Activated T-cell treated with anti-CD3 and anti-CD28 coated beads, Interleukin-2, amount 50 U/mL, for 72 hours (primary cell): ENCODE measurements at regions not wholly inside any gene's neighbourhood (a gene's known extent, or its start where the extent isn't known, plus 50 kb on each side); places are given as distances from the start of the nearest gene placed in this dataset.
"Not testable (repeated sequence)": the region's sequence is repeated elsewhere in the genome, so short reads cannot be mapped to it uniquely, and the experiment has no call there.

Experiments used
- ATAC-seq, 2 donors: fragments of 150-1000 bp; cut with Tn5 transposase; replicated peaks in 1 of 2; 2 replicates each; pipeline ENCODE4 v1.10.0; 2021; ENCODE audit warnings: moderate library complexity in 2 of 2, mild to moderate bottlenecking in 1 of 2
- DNase-seq, 2 donors: peaks; one replicate each; pipeline ENCODE4 v3.0.0; 2021 to 2022; ENCODE audit warnings: mixed read lengths in 1 of 2
- H3K27ac Mint-ChIP-seq: one replicate; pipeline ENCODE4 v1.8.0; 2022; ENCODE audit warnings: mild to moderate bottlenecking, moderate library complexity, mixed read lengths
- H3K27me3 Mint-ChIP-seq: one replicate; pipeline ENCODE4 v1.8.0; 2022; ENCODE audit warnings: low read depth, mixed read lengths
- H3K36me3 Mint-ChIP-seq, 2 donors: one replicate each; pipeline ENCODE4 v1.8.0; 2022; ENCODE audit warnings: mixed read lengths in 2 of 2, mild to moderate bottlenecking in 1 of 2; ENCODE audit not compliant: insufficient read depth in 2 of 2
- H3K4me1 Mint-ChIP-seq: one replicate; pipeline ENCODE4 v1.8.0; 2022; ENCODE audit warnings: low read depth, mixed read lengths
- H3K4me3 Mint-ChIP-seq, 2 donors: one replicate each; pipeline ENCODE4 v1.8.0; 2022; ENCODE audit warnings: mild to moderate bottlenecking in 2 of 2, mixed read lengths in 2 of 2, moderate library complexity in 2 of 2
- H3K9me3 Mint-ChIP-seq, 2 donors: one replicate each; pipeline ENCODE4 v1.8.0; 2022; ENCODE audit warnings: mixed read lengths in 2 of 2

DNA sequence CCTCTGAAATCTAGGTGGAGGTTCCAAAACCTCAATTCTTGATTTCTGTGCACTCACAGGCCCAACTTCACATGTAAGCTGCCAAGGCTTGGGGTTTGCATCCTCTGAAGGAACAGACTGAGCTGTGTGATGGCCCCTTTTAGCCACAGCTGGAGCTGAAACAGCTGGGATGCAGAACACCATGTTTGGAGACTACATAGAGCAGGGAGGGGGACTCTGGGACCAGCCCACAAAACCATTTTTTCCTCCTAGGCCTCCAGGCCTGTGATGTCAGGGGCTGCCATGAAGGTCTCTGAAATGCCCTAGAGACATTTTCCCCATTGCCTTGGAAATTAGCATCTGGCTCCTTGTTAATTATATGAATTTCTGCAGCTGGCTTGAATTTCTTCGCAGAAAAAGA lies 1025.9 kb upstream of the NOVA1 start:
- no peaks in the 10 kb centered on the region for H3K27me3 Mint-ChIP-seq
- DNase-seq, result no peak
- H3K9me3 Mint-ChIP-seq, result peaks cover 15 to 16% of the 10 kb centered on the region in 2 donors
- H3K4me3 Mint-ChIP-seq, result no peak overlapping the region
- H3K27ac Mint-ChIP-seq, result no peak overlapping the region
- H3K36me3 Mint-ChIP-seq, result peaks cover 4 to 9% of the 10 kb centered on the region in 2 donors
- no peaks in the 10 kb centered on the region for H3K4me1 Mint-ChIP-seq
- ATAC-seq, result no peak

DNA sequence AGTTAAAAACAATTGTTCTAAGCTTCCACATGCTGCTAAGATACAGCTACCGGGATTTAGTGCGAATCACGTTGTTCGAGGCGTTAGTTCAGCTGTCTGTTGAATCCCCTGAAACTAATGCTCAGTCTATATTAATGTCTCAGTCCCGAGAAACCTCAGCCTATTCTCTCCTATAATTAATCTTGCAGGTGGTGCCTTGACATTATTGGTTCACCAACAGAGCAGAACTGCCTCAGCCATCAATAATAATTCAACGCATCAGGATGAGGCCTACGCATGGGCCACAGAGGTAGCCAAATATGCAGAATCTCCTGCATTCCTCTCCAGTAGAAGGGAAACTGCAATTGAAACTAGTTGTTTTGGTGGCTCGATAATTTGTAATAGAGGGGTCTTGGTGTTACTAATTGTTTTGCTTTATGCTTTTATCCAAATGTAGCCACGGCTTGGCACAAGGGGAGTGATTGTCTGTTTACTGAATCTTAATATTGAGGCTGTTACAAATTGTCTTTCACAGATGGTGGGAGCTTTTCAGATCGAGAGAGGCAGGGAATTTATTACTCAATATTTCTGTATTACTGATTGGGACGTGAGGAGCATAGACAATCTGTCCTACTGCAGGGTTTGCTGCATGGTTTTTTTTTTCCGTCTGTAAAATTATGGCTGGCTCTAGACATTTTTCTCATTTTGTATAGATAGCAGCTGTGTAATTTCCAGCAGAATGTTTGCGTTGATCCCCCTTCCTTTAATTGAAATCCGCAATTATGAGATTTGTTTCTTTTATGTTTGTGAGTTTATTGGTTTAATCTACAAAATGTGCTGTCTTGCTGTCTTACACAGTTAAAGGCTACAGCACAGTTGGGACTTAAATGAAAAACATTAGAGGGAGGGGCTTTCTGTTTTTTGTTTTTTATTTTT lies 1036.5 kb upstream of the NOVA1 start:
- Mint-ChIP-seq H3K4me1 (no peaks in the 10 kb centered on the region), H3K4me3 (no peak overlapping the region), H3K27ac (no peak overlapping the region), H3K27me3 (no peaks in the 10 kb centered on the region), H3K36me3 (no peaks in the 10 kb centered on the region), H3K9me3 (peaks cover 2 to 7% of the 10 kb centered on the region in 2 donors)
- DNase-seq, result no peak
- no peak for ATAC-seq

- H3K4me3 Mint-ChIP-seq, H3K36me3 Mint-ChIP-seq, H3K27ac Mint-ChIP-seq, DNase-seq, ATAC-seq, H3K9me3 Mint-ChIP-seq, H3K27me3 Mint-ChIP-seq, H3K4me1 Mint-ChIP-seq: not testable (repeated sequence)
These were observed 1042.9 kb upstream of the NOVA1 start for GRCh38 chr14:27640688-27641087.

GRCh38 chr14:27642251-27642866 lies 1044.5 kb upstream of the NOVA1 start:
- H3K9me3 Mint-ChIP-seq, result peaks cover 3 to 4% of the 10 kb centered on the region in 2 donors
- no peaks in the 10 kb centered on the region for H3K4me1 Mint-ChIP-seq
- no peak for ATAC-seq

GRCh38 chr14:27660683-27661082 lies 1062.8 kb upstream of the NOVA1 start:
- H3K27me3 Mint-ChIP-seq, result no peaks in the 10 kb centered on the region
- H3K27ac Mint-ChIP-seq, result no peak overlapping the region
- ATAC-seq (no peak), DNase-seq (no peak)
- H3K4me3 Mint-ChIP-seq, result no peak overlapping the region
- H3K36me3 Mint-ChIP-seq, result peaks cover 2 to 12% of the 10 kb centered on the region in 2 donors
- H3K4me1 Mint-ChIP-seq, result no peaks in the 10 kb centered on the region
- peaks cover 17 to 26% of the 10 kb centered on the region in 2 donors for H3K9me3 Mint-ChIP-seq

More at GRCh38 chr14:27642251-27642866, 1044.5 kb upstream of the NOVA1 start:
- Mint-ChIP-seq H3K27me3 (no peaks in the 10 kb centered on the region), H3K36me3 (no peaks in the 10 kb centered on the region), H3K27ac (no peak overlapping the region), H3K4me3 (no peak overlapping the region)
- no peak for DNase-seq

- Mint-ChIP-seq H3K27ac (no peak overlapping the region), H3K27me3 (no peaks in the 10 kb centered on the region), H3K36me3 (peaks cover 5 to 7% of the 10 kb centered on the region in 2 donors), H3K9me3 (peaks cover 22 to 27% of the 10 kb centered on the region in 2 donors), H3K4me1 (no peaks in the 10 kb centered on the region), H3K4me3 (no peak overlapping the region)
- DNase-seq, result no peak
- no peak for ATAC-seq
These were observed 1070.7 kb upstream of the NOVA1 start for GRCh38 chr14:27668531-27668930.

DNA sequence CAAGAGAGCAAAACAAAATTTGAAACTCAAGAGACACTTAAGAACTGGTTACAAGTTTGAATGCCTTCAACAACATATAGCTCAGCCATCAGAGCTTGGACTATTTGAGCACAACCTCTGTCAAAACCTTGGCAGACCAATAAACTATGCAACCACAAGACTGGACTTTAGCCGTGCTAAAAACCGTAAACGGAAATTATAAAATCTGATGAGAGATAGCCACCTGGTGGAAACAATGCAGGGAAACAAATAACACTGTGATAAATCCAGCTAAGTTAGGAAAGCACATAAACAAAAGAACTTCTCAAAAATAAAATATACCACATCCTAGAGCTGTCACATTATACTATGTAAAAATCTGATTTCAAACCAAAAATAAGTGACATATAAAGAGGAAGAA lies 1074.2 kb upstream of the NOVA1 start:
- Mint-ChIP-seq H3K27ac (no peak overlapping the region), H3K4me3 (no peak overlapping the region), H3K36me3 (peaks cover 2 to 4% of the 10 kb centered on the region in 2 donors), H3K27me3 (no peaks in the 10 kb centered on the region), H3K4me1 (no peaks in the 10 kb centered on the region), H3K9me3 (peaks cover 16 to 19% of the 10 kb centered on the region in 2 donors)
- DNase-seq (no peak), ATAC-seq (no peak)

DNA sequence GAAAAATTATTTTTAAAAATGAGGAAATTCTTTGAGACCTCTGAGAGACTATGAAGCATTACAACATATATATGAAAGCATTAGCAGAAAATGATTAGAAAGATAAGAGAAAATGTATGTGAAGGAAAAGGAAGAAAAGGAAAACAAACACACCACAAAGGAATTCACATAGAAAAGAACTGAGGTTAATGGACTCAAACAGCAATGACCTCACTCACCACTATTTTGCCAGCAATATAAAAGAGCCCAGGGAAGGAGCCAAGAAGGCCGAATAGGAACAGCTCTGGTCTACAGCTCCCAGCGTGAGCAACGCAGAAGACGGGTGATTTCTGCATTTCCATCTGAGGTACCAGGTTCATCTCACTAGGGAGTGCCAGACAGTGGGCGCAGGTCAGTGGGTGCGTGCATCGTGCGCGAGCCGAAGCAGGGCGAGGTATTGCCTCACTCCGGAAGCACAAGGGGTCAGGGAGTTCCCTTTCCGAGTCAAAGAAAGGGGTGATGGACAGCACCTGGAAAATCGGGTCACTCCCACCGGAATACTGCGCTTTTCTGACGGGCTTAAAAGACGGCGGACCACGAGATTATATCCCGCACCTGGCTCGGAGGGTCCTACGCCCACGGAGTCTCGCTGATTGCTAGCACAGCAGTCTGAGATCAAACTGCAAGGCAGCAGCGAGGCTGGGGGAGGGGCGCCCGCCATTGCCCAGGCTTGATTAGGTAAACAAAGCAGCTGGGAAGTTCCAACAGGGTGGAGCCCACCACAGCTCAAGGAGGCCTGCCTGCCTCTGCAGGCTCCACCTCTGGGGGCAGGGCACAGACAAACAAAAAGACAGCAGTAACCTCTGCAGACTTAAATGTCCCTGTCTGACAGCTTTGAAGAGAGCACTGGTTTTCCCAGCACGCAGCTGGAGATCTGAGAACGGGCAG lies 1075.2 kb upstream of the NOVA1 start:
- H3K36me3 Mint-ChIP-seq, H3K27ac Mint-ChIP-seq, H3K27me3 Mint-ChIP-seq, ATAC-seq, DNase-seq, H3K4me3 Mint-ChIP-seq, H3K4me1 Mint-ChIP-seq: not testable (repeated sequence)
- H3K9me3 Mint-ChIP-seq, result peaks cover 16 to 19% of the 10 kb centered on the region in 2 donors

- Mint-ChIP-seq H3K4me3 (no peak overlapping the region), H3K4me1 (no peaks in the 10 kb centered on the region)
These were observed 1080.5 kb upstream of the FOXG1 start for GRCh38 chr14:27686137-27686536.

DNA sequence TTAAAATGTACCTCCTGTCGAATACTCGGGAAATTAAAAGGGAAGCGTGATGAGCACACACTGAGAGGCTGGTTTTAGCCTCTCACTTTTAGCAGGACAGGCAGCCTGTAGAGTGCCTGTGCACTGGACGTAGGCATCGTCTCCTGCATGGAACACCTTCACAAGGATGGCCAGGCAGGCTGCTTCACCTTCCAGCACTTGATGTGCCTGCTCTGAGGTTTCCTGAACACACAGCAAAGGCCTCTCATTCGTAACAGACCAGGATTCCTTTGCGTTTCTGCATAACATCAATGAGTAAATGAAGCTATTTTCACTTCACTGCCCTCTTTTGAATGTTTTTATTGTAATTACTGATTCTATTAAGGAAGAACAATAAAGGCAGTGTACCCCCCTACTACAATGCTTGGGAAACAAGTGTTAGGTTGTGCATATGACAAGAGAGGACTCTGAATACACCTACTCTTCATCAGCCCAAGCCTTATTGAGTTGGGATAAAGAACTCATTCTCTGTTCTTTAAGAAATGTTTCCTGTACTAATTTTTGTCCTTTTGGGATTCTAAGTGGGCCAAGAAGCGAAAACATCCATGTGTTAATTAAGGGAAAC lies 1077.6 kb upstream of the FOXG1 start:
- Mint-ChIP-seq H3K36me3 (peaks cover 0 to 3% of the 10 kb centered on the region in 2 donors), H3K27ac (no peak overlapping the region), H3K27me3 (no peaks in the 10 kb centered on the region), H3K4me3 (no peak overlapping the region), H3K4me1 (no peaks in the 10 kb centered on the region), H3K9me3 (peaks cover 6 to 12% of the 10 kb centered on the region in 2 donors)
- DNase-seq, result no peak
- ATAC-seq, result no peak

More at GRCh38 chr14:27686137-27686536, 1080.5 kb upstream of the FOXG1 start:
- H3K9me3 Mint-ChIP-seq, result peaks cover 4 to 9% of the 10 kb centered on the region in 2 donors
- H3K36me3 Mint-ChIP-seq, result peaks cover 0 to 3% of the 10 kb centered on the region in 2 donors
- H3K27me3 Mint-ChIP-seq, result no peaks in the 10 kb centered on the region
- DNase-seq, result no peak
- no peak for ATAC-seq
- H3K27ac Mint-ChIP-seq, result no peak overlapping the region

DNA sequence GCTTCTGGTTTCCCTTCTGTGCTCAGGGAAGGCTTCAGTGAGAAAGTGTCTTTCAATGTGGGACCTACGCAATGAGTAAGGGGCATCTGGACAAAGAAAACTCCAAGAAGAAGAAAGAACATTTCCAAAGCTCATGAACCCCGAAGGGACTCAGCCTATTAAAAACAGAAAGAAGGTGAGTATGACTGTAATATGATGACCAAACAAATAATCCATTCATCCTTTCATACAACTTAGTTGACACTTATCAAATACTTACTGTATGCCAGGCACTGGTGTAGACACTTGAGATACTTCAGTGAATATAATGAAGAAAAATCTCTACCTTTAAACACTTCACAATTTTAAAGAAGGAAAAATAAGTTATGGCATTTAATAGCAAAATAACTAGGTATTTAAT lies 1054.2 kb upstream of the FOXG1 start:
- peaks cover 5 to 8% of the 10 kb centered on the region in 2 donors for H3K36me3 Mint-ChIP-seq
- no peaks in the 10 kb centered on the region for H3K4me1 Mint-ChIP-seq
- no peak overlapping the region for H3K4me3 Mint-ChIP-seq
- H3K27ac Mint-ChIP-seq, result no peak overlapping the region
- ATAC-seq (no peak), DNase-seq (no peak)
- H3K9me3 Mint-ChIP-seq, result peaks cover 18 to 26% of the 10 kb centered on the region in 2 donors
- H3K27me3 Mint-ChIP-seq, result no peaks in the 10 kb centered on the region

DNA sequence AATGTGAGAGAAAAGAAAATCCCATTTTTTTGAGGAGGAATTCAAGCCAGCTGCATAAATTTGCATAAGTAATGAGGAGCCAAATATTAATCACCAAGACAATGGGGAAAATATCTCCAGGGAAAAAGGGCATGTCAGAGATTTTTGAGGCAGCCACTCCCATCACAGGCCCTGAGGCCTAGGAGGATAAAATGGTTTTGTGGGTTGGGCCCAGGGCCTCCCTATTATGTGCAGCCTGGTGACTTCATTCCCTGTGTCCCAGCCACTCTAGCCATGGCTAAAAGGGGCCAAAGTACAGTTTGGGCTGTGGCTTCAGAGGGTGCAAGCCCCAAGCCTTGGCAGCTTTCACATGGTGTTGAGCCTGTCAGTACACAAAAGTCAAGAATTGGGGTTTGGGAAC lies 1051.0 kb upstream of the FOXG1 start:
- H3K4me3 Mint-ChIP-seq, result no peak overlapping the region
- no peak overlapping the region for H3K27ac Mint-ChIP-seq
- H3K36me3 Mint-ChIP-seq, result peaks cover 5 to 6% of the 10 kb centered on the region in 2 donors
- peaks cover 19 to 29% of the 10 kb centered on the region in 2 donors for H3K9me3 Mint-ChIP-seq
- H3K27me3 Mint-ChIP-seq, result no peaks in the 10 kb centered on the region
- DNase-seq (no peak), ATAC-seq (no peak)
- no peaks in the 10 kb centered on the region for H3K4me1 Mint-ChIP-seq
